GM21723 (cell line): ENCODE measurements at regions not wholly inside any gene's neighbourhood (a gene's known extent, or its start where the extent isn't known, plus 50 kb on each side); places are given as distances from the start of the nearest gene placed in this dataset.

ENCODE experiments used
- ATAC-seq: cut with Tn5 transposase; IDR thresholded peaks from one replicate; pipeline ENCODE4 v1.9.1; 2021; ENCODE audit warnings: mild to moderate bottlenecking, moderate library complexity; ENCODE audit not compliant: unreplicated experiment

DNA sequence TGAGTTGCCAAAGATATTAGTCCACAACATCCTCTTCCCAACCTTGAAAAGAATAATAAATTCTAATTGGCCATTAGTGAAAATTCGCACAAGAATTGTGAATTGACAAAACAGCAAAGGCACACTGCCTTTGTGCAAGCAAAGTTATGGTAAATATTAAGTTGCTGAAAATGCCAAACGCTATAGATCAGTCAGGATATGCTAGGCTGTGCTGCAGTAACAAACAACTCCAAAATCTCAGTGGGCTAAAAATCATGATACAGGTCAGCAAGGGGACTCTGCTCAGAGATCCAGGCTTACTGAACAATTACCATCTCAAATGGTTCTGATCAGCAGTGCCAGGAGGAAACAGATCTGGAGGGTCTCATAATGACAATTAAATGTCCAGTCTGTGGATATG lies 238.0 kb upstream of the IGF1R start:
- ATAC-seq = no peak

DNA sequence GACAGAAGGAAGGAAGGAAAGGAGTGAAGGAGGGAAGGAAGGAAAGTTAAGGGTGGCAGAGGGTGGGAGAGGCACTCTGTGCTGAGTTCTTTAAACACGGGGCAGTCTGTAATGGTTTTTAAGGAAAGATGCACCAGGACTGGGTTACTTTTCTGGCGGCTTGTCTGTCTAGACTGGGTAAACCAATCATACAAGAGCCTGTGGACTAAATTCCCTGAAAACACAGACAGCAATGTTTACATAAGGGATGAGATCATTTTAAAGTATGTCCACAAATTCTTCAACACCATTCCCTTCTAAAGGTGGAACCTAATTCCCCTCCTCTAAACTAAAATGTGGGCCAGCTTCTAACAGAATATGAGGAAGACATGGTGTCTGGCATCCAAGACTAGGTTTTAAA lies 235.5 kb upstream of the IGF1R start:
- ATAC-seq = no peak

DNA sequence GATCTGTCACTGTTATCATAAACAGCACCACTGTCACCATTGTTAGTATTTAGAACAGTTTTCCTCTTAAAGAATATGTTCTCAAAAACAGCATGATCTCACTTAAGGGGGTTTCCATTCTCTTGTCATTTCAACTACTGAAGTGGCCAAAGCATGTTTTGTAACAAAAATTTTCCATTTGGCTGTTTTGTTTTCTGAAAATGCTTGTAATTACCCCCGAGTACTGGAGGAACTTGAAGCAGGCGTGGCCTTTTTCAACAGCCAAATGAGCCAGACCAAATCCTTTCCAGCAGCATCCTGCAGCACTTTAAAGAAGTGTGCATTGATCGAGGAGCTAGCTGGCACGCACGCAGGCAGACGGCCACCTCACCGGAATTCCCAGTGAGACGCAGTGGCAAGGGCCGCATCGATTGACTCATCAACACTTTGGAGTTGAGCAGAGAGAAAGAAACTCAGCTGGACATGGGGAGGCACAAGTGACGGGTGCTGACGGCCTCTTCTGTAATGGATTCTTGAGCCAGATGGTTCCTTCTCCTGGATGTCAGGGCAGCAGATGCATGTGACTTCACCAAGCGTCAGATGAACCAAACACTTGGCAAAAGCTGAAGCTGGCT lies 234.3 kb upstream of the IGF1R start:
- no peak for ATAC-seq

DNA sequence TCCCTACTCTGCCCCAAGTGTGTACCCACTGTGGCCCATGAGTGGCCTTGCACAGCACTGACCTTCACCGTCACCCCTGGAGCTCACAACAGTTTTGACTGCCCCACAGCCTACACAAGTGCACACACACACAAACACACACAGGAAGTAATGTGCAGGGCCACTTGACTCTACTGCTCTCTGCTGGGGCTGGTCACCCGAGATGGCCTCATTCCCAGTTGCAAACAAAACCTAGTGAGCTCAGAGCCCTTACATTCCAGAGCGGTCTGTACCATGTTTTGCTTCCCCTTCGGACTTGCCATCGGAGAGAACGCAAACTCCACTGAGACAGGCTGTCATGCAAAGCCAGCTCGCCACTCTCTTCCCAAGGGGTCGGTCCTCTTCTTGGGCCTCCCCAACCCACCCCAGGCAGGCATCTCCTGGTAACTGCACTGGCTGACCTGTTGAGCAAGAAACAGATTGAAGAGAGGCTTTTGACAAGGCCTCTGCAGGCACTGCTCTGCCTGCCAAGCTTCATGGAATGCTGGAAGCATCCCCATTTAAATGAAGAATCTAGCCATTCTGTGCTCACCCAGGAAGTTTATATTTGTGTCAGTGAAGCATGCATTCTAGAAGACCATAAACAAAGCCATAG lies 232.0 kb upstream of the IGF1R start:
- ATAC-seq = no peak

DNA sequence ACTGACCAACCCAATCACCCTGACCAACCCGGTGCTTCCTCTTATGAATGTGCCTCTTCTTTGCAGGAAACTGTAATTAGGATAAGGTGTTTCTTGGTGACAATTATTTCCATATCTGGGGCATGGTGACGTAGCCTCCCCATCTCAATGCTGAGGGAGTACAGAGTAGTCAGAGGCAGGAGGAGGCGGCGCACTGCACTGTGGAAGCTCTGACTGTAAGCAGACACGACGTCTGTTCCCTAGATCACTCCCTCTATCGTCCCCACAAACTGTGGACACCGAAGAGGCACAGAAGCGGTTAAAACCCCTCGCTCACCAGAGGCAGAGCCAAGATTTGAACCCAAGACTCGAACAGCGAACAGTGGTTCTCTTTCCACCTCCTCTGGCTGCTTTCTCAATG lies 231.0 kb upstream of the IGF1R start:
- no peak for ATAC-seq

DNA sequence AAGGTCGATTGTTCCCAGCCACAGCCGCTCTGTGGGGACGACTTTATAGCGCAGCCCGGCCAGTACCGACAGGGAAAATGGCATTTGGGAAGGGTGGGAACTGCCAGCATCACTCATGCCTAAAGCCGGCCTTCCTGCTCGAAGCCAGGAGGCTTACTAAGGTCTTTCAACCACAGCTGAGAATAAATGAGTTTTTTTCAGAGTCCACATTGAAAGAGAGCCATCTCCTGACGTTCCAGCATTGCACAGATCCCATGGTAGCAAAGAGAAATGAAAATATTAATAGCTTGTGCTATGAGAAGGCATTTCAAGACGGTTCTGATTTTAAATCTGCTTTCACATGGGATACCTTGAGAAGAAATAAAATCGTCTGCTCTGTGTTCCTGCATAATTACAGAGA lies 230.2 kb upstream of the IGF1R start:
- ATAC-seq = no peak

DNA sequence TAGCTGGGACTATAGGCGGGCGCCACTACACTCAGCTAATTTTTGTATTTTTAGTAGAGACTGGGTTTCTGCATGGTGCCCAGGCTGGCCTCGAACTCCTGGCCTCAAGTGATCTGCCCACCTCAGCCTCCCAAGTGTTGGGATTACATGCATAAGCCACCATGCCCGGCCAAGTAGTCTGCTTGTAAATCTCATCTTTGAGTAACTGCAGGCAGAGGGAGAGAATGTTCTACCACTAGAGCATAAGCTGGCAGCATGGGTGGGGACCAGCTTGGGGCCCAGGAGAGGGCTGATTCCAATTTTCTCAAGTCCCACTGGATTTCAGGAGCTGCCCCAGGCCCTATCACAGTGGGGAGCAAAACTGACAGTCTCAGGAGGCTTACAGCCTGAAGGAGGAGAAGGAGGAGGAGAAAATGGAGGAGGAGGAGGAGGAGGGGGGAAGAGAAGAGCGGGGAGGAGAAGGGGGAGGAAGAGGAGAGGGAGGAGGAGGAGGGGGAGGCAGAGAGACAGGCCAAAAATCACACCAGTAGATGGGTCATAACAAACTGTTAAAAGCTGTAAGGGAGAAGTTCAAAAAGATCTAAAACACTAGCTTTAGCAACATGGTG lies 229.1 kb upstream of the IGF1R start:
- ATAC-seq = no peak

DNA sequence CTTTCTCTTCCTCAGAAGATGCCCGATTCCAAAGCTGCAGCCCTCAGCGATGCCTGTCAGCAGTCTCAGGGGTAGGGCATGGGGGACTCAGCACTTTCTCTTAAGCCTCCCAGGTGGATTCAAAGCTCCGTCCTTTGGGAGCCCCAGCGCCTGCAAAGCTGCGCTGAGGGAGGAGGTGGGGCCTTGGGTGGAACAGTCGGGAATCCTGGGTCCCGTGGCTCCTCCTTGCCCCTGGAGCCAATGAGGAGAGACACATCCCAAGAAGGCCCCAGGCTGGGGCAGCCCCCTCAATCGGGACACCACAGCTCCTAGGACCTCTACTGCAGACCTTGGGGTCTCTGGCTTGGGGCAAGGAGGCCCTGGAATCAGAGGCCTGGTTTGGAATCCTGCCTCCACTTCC lies 227.5 kb upstream of the IGF1R start:
- no peak for ATAC-seq

DNA sequence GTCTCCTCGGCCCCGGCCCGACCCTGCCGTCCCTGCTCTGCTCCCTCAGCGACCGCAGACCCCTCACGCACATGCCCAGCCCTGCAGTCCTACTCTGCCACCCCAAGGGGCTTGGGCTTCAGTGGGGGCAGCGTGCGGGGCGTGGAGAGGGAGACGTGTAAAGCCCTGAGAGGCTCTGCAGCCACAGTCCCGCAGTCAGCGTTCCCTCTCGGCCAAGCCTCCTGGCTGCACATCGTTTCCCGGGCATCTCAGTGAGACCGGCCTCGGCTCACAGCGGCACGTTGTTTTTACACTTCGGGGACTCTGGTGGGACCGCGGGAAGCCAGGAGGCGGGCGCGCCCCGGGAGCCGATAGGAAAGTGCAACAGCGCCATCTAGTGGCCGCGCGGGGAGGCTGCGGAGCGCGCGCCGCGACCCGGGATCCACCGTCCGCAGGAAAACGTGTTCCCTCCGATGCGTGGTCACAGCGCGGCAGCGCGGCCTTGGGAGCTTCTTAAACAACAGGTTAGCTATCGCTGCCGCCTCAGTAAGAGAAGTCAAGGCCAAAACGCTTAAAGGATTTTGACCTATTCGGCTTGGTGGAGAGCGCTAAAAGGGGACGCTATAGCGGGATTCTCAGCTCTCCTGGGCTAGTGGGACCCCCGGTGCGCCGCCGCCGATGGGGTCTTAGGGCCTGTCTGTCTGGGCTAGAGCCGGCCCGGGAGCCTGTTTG lies 226.8 kb upstream of the IGF1R start:
- ATAC-seq = peak; percentile 93

DNA sequence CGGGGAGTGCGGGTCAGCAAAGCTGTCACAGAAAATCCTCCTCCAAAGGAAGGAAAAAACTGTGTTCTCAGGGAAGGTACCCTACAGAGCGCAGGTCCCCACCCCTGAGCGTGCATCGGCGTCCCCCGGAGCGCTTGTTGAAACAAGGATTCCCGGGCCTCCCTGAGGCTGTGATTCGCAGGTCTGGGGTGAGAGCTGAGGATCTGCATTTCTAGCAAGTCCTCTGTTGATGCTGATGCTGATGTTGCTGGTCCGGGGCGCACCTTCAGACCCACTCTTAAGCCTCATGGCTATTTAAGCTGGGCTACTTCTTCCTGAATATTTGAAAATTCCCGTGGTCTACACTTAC lies 226.2 kb upstream of the IGF1R start:
- no peak for ATAC-seq

DNA sequence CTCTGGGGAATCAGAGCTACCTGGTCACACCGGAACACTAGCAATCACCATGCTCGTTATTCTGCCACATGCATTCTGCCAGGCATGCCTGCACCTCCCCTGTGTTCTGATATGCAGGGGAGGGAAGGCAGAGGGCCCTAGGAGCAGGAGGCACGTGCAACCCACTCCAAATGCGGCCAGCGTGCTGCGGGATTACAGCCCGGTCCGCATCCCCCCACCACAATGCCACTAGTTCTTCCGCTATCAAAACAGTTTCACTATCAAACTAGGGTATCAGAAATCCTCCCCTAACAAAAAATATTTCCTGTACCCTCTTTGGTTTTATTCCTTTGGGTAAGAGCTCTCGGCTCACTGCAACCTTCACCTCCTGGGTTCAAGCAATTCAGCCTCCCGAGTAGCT lies 223.2 kb upstream of the IGF1R start:
- no peak for ATAC-seq

DNA sequence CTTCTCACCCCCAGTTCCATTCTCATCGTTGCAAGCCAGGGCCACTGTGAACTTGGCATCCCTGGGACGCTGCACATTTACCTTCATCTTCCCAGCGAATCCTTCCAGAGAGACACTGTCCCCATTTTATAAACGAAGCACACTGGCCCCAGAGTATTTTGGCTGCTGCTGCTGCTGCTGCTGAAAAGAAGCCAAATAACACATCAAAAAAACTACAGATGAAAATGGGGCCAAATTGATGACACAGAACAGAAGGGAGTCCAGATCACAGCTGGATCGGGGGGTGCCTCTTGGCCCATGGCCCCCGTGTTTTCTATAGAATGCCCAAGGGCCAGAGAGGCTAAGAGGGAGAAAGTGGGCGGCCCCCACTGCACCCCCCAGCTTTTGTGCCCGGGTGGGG lies 221.0 kb upstream of the IGF1R start:
- ATAC-seq = no peak

DNA sequence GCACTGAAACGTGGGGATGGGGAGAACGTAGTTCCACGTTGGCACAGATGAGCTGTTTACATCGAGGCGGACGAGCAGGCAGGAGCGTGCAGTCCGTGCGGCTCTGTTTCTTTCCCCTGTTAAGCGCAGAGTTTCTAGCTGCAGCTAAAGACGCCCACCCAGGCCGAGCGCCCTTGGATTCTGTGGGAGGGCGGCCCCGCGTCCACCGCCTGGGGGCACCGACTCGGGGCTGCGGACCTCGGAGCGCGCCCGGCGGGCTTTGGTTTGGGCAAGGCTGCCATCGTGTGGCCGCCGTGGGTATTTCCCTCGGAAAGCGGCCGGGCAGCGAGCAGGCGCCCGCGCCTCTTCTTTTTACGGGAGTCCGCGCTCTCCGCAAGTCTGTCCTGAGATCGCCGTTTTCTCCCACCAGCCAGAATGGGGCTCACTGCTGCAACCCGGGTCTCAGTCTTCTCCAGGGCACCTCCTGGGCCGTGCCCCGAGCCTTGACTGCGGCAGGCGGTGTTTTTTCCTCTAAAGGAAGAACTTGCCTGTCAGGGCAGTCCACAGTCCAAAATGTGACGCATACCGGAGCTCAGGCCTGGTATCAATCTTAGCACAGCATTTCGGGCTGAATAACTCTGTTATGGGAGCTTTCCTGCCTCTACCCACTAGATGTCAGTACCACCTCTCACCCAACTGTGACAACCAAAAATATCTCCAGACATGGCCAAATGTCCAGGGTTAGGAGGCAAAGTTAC lies 219.9 kb upstream of the IGF1R start:
- peak; percentile 98 for ATAC-seq

DNA sequence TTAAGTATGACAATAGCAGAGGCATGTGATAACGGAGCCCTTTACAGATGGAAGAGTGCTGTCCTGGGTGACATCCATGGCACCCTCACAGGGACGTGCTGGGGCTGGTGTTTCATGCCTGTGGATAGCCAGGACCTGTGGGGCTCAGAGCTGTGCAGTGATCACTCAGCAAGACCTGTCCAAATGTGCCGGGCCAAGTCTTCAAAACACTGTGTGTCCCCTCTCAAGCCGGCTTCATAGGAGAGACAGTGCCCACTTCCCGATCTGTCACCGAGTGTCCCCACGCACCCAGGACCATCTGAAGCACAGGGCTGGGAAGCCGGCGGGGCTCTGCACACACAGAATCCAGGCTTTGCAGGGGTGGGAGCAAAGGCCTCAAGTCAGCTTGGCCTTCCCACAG lies 217.2 kb upstream of the IGF1R start:
- no peak for ATAC-seq

DNA sequence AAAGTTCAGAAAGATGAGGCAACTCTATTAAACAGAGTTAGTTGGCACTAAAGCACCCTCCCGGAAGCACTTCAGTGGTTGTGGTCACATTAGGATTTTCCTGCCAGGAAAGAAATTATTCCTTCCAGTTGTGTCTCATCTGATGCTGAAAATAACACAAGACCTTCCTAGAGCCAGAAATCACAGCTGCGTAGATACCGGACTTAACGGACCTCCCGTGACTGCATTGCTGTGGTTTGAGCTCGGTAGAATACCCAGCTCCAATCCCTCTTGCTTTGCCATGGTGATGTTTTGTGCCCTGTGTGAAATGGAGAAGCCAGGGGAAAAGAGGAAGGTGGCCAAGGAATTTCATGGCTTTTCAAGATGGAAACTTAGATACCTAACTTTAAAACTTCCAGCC lies 215.0 kb upstream of the IGF1R start:
- ATAC-seq = no peak

DNA sequence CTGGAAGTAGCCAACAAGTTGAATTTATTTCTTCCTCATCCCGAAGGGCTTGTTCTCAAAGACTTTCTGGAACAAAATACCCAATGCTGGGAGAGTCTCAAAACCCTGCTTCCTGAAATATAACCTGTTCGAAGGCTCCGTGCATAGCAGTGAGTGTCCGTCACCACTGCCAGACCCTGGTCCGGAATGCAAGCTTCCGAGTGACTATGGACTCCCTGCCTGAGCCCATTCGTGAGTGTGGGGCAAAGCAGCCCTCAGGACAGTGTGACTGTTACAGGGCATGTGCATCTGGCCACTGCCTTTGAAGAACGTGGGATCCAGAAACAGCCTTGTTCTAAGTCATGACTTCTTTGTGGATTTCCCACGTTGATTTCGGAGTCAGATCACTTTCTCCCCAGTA lies 214.5 kb upstream of the IGF1R start:
- ATAC-seq = no peak

DNA sequence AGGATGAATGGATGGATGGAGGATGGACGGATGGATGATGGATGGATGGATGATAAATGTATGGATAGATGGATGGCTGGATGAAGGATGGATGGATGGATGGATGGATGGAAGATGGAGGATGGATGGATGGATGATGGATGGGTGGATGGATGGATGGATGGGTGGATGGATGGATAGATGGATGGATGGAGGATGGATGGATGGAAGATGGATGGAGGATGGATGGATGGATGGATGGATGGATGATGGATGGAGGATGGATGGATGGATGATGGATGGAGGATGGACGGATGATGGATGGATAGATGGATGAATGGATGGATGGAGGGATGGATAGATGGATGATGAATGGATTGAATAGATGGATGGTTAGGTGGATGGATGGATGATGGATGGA lies 210.6 kb upstream of the IGF1R start:
- ATAC-seq = no peak

DNA sequence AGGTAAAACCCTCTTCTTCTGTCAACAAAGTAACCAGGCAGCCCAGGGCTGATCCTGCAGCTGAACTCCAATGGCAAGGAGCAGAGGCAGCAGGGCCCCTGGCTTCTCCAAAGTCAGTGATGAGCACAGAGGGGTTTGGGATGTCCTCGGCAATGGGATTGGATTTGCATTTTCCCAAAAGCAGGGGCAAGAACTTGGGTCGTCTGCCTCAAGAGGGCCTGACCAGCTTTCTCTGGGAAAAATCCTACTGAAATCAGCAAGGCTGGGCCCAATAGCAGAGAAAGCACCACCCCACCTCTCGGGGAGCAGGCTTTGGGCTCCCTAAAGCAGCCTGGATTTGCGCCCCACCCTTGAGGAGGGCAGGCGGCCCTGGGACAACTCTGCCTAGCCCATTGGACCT lies 210.0 kb upstream of the IGF1R start:
- no peak for ATAC-seq

DNA sequence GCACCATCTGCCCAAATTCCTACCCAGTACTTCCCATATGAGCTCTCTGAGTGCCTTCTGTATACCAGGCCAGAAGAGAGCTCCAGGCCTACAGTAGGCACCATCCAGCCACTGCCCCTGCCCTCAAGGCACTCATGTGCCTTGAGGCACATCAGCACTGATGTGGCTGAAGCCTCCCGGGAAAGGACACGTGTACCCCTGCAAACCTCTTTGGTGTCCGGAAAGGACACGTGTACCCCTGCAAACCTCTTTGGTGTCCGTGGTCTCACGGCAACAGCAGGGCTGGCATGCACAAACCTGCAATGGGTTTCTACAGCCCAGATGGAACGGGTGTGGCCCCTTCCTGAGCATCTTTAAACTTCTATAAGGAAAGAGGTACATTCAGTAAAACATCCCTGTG lies 209.4 kb upstream of the IGF1R start:
- ATAC-seq = no peak

DNA sequence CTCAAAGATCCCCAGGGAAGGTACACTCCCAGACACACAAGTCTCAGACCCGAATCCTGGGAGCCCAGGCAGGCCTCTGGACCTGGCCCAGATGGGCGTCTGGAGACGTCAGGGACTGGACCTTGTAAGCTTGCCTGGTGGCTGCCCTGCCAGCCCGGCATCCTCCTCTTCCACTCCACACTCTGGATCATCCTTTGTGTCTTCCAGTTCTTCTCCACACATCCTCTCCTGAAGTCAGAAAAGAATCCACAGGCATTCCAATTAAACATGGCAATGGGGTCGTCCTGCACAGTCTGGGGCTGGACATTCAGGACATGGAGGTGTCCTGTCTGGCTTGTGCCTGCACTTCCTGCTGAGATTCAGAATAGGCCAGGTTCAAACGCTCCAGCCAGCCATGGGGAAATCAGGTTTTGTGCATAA lies 208.8 kb upstream of the IGF1R start:
- no peak for ATAC-seq

DNA sequence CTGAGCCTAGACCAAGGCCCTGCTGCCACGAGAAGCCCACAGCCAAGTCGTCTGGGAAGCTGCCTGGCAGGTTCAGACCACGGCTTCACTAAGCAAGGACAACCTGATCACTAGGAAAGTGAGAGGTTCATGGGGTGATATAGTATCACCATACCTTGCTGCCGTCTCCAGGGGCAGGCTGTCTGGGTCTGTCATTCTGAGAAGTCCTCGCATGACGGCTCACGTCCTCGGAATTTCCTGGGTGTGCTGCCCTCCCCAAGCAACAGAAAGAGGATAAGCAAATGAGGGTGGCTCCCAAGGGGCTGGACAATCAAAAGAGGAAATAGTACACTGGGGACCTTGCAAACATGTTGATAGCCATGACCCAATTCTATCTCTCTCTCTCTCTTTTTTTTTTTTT lies 207.4 kb upstream of the IGF1R start:
- ATAC-seq = peak; percentile 82

DNA sequence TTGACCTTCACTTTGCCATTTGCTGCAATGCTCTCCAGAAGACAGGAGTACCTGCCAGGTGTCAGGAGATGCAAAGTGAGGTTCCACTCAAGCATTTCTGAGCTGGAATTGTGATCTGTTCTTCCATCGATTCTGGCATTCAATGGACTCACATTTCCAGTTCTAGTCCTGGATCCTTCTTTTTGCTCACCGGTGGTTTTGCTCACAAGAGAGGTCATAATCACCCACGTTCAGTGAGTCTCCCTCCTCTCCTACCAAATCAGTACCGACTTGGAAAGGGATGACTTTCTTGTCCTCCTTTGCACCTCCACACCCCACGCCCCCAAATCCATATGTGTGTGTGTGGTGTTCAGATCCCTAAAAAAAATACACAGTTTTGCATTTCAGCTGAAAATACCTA lies 206.7 kb upstream of the IGF1R start:
- no peak for ATAC-seq
